ENCODE measurements at regions not wholly inside any gene's neighbourhood (a gene's known extent, or its start where the extent isn't known, plus 50 kb on each side); places are given as distances from the start of the nearest gene placed in this dataset.

- Histone ChIP-seq H3K4me1 (no peaks in the 10 kb centered on the region), H3K27ac (replicated peaks) (no peak overlapping the region), H3K27me3 (ENCODE audit: low read depth) (no peaks in the 10 kb centered on the region), H3K9me3 (replicated peaks) (peaks cover 34% of the 10 kb centered on the region), H3K36me3 (no peaks in the 10 kb centered on the region), H3K4me3 (no peak overlapping the region)
- intact Hi-C loops (cut with micrococcal nuclease) = no loop called here
- no peak for DNase-seq
- no peak for TF ChIP-seq CTCF (IDR thresholded peaks at IDR 0.05; ENCODE audit: borderline replicate concordance)
Observed at GRCh38 chr2:215729985-215730620, 283.2 kb downstream of the MREG start.

DNA sequence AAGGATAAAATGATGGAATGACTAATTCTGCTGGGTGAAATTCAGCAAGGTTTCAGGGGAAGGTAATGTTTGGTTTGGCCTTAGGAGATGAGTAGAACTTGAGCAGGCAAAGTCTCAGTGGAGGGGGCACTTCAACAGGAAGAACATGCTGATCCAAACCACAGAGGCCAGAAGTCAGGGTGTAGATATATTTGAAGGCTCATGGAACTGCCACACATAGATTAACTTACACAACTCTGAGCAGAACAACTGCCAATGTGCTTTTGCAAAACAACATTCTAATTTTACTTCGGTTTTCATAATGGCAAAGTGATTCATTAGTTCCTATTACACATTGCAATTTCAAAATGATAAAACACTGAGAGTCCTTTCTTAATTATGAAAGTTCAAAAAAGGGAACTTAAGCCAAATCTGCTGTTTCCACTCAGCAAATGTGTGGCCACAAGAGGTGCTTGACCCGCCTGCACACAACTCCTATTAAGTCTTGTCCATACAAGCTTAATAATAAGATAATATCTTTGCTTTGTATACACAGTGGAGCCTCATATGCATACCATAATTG, 284.8 kb downstream of the MREG start:
- Histone ChIP-seq H3K27me3 (ENCODE audit: low read depth) (no peaks in the 10 kb centered on the region), H3K4me1 (no peaks in the 10 kb centered on the region), H3K4me3 (no peak overlapping the region), H3K27ac (replicated peaks) (no peak overlapping the region), H3K9me3 (replicated peaks) (peaks cover 24% of the 10 kb centered on the region), H3K36me3 (no peaks in the 10 kb centered on the region)
- intact Hi-C loops (cut with micrococcal nuclease) = no loop called here
- DNase-seq = no peak
- TF ChIP-seq CTCF (IDR thresholded peaks at IDR 0.05; ENCODE audit: borderline replicate concordance) = no peak

DNA sequence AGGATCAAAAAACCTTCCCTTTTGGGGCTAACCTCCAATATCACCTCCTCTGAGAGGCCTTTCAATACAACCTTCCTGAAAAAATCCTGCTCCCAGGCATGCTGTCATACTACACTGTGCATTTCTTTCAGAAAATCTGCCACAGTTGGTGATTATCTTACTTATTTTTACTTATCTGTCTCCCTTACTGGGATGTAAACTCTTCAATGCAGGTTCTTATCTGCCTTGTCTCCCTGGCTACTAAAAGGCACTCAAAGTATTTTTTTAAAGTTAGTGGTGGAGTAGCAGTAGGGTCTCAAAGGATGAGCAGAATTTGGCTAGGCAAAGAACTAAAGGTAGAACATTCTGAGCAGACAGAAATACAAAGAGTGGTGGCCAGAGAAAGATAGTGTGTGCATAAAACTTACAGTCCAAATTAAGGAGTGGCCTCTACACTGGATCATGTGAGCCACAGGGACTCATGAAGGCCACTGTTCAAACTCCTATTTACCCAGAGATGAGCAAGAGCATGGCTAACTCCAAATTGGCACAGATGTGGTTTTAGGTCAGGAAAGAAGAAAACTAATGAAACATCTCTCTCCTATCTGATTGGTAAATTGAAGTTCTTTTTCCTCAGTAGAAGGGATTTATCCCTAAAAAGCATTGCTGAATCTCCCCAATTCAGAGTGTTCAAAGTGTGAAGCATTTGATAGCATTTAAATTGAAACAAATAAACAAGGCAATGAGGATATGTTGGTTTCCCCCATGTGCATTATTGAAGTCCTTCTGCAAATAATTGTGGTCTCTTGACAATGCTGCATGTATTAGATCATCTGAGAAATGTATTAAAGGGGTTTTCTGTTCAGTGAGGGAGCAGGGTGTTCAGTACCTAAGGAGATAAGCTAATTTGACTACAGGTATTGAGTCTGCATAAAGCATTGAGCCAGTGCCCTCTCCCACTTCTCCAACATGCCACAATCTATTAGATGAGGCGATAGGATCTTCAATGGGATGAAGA, 285.5 kb downstream of the MREG start:
- TF ChIP-seq CTCF (IDR thresholded peaks at IDR 0.05; ENCODE audit: borderline replicate concordance) = no peak
- Histone ChIP-seq H3K36me3 (no peaks in the 10 kb centered on the region), H3K9me3 (replicated peaks) (peaks cover 16% of the 10 kb centered on the region), H3K27me3 (ENCODE audit: low read depth) (no peaks in the 10 kb centered on the region), H3K27ac (replicated peaks) (no peak overlapping the region), H3K4me1 (no peaks in the 10 kb centered on the region), H3K4me3 (no peak overlapping the region)
- no peak for DNase-seq
- intact Hi-C loops (cut with micrococcal nuclease) = no loop called here

GRCh38 chr2:215726070-215726469, 287.3 kb downstream of the MREG start:
- intact Hi-C loops (cut with micrococcal nuclease) = no loop called here
- Histone ChIP-seq H3K27me3 (ENCODE audit: low read depth) (no peaks in the 10 kb centered on the region), H3K36me3 (no peaks in the 10 kb centered on the region), H3K27ac (replicated peaks) (no peak overlapping the region), H3K4me1 (no peaks in the 10 kb centered on the region), H3K9me3 (replicated peaks) (peaks cover 9% of the 10 kb centered on the region), H3K4me3 (no peak overlapping the region)
- no peak for DNase-seq
- TF ChIP-seq CTCF (IDR thresholded peaks at IDR 0.05; ENCODE audit: borderline replicate concordance) = no peak

DNA sequence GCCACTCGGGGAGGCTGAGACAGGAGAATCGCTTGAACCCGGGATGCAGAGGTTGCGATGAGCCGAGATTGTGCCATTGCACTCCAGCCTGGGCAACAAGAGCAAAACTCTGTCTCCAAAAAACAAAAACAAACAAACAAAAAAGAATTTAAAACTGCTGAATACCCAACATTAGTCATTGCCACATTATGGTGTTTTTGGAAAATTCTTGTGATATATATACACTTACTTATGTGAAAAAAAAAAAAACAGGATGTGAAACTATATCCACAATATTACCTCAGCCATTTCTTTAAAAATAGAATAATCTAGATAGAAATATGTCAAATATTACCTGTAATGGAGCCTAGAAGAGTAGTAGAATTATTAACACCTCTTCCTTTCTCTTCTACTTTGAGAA, 288.3 kb upstream of the FN1 start:
- Histone ChIP-seq H3K27me3 (ENCODE audit: low read depth) (no peaks in the 10 kb centered on the region), H3K4me3 (no peak overlapping the region), H3K27ac (replicated peaks) (no peak overlapping the region), H3K4me1 (no peaks in the 10 kb centered on the region), H3K9me3 (replicated peaks) (peaks cover 9% of the 10 kb centered on the region), H3K36me3 (no peaks in the 10 kb centered on the region)
- no peak for TF ChIP-seq CTCF (IDR thresholded peaks at IDR 0.05; ENCODE audit: borderline replicate concordance)
- DNase-seq = no peak
- intact Hi-C loops (cut with micrococcal nuclease) = no loop called here
